ENCODE measurements at regions not wholly inside any gene's neighbourhood (a gene's known extent, or its start where the extent isn't known, plus 50 kb on each side); places are given as distances from the start of the nearest gene placed in this dataset.
"Not testable (repeated sequence)": the region's sequence is repeated elsewhere in the genome, so short reads cannot be mapped to it uniquely, and the experiment has no call there.

DNA sequence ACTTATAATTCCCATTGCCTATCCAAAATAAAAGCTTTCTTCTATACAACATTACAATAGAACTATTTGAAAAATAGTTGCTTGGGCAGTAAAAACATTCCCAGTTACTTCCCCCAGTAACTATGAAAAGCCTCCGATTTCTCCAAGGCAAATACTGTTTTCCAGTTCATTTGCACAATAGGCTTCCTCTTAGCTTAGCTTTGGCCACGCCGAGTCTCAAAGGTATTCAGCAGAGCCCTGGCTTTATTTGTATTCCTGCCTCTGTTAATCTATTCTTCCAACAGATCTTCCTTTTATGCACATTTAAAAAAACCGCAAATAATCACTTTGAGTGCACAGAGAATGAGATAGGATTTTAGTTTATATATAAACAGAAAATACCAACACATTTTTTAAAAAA lies 836.8 kb upstream of the VRK2 start:
- no peak for DNase-seq
- H3K36me3 ChIP-seq (ENCODE audit: control insufficient read depth in 2 of 3, insufficient read depth in 3 of 3, low read length in 3 of 3) = no peaks in the 10 kb centered on the region
- TF ChIP-seq, protein P1, sequence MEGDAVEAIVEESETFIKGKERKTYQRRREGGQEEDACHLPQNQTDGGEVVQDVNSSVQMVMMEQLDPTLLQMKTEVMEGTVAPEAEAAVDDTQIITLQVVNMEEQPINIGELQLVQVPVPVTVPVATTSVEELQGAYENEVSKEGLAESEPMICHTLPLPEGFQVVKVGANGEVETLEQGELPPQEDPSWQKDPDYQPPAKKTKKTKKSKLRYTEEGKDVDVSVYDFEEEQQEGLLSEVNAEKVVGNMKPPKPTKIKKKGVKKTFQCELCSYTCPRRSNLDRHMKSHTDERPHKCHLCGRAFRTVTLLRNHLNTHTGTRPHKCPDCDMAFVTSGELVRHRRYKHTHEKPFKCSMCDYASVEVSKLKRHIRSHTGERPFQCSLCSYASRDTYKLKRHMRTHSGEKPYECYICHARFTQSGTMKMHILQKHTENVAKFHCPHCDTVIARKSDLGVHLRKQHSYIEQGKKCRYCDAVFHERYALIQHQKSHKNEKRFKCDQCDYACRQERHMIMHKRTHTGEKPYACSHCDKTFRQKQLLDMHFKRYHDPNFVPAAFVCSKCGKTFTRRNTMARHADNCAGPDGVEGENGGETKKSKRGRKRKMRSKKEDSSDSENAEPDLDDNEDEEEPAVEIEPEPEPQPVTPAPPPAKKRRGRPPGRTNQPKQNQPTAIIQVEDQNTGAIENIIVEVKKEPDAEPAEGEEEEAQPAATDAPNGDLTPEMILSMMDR (IDR thresholded peaks at IDR 0.05; ENCODE audit: borderline replicate concordance, extremely low read depth, insufficient read depth) = no peak
- H3K9ac ChIP-seq (ENCODE audit: low read length in 3 of 3) = no peak overlapping the region
- no peak for FAIRE-seq
- H3K4me1 ChIP-seq (ENCODE audit: control insufficient read depth in 2 of 3, insufficient read depth in 2 of 3, low read depth in 1 of 3, low read length in 3 of 3) = no peaks in the 10 kb centered on the region
- no peaks in the 10 kb centered on the region for H3K27me3 ChIP-seq (ENCODE audit: control insufficient read depth, insufficient read depth, low read length)
- no peaks in the 10 kb centered on the region for H3K9me3 ChIP-seq (ENCODE audit: control insufficient read depth in 2 of 3, insufficient read depth in 1 of 3, low read length in 3 of 3)
- H3K4me3 ChIP-seq (ENCODE audit: low read length in 3 of 3) = no peak overlapping the region
- intact Hi-C loops (cut with DNase I) = no loop called here
- H3K27ac ChIP-seq (ENCODE audit: low read depth in 2 of 2, low read length in 2 of 2) = no peak overlapping the region

- FAIRE-seq (no peak), DNase-seq (no peak)
- Histone ChIP-seq H3K4me1 (ENCODE audit: control insufficient read depth in 2 of 3, insufficient read depth in 2 of 3, low read depth in 1 of 3, low read length in 3 of 3) (no peaks in the 10 kb centered on the region), H3K9ac (ENCODE audit: low read length in 3 of 3) (no peak overlapping the region), H3K9me3 (ENCODE audit: control insufficient read depth in 2 of 3, insufficient read depth in 1 of 3, low read length in 3 of 3) (no peaks in the 10 kb centered on the region), H3K4me3 (ENCODE audit: low read length in 3 of 3) (no peak overlapping the region), H3K27ac (ENCODE audit: low read depth in 2 of 2, low read length in 2 of 2) (no peak overlapping the region), H3K36me3 (ENCODE audit: control insufficient read depth in 2 of 3, insufficient read depth in 3 of 3, low read length in 3 of 3) (no peaks in the 10 kb centered on the region), H3K27me3 (ENCODE audit: control insufficient read depth, insufficient read depth, low read length) (no peaks in the 10 kb centered on the region)
- intact Hi-C loops (cut with DNase I) = no loop called here
- TF ChIP-seq, protein P1 (IDR thresholded peaks at IDR 0.05; ENCODE audit: borderline replicate concordance, extremely low read depth, insufficient read depth) = no peak
Observed at GRCh38 chr2:57210855-57211254, 835.8 kb upstream of the VRK2 start.

DNA sequence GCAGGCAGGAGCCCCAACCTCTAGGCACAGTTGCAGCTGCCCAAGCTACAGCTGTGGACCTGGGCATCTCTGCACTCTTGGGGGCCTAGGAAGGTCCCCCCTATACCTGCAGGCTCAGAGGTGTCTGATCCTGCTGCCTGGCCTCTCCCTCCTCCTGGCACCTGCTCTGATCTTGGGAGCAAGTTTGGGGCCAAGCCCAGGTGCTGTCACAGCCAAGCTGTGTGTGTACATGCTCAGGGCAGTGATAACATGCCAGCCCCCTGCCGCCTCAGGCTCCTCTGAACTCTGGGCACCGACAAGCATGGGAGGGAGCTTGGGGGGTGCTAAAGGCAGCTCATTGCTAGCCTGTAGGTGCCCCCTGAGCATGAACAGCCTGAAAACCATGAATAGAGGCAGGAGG lies 829.6 kb upstream of the VRK2 start:
- Histone ChIP-seq H3K27me3 (ENCODE audit: control insufficient read depth, insufficient read depth, low read length) (no peaks in the 10 kb centered on the region), H3K4me1 (ENCODE audit: control insufficient read depth in 2 of 3, insufficient read depth in 2 of 3, low read depth in 1 of 3, low read length in 3 of 3) (no peaks in the 10 kb centered on the region), H3K9ac (ENCODE audit: low read length in 3 of 3) (no peak overlapping the region), H3K27ac (ENCODE audit: low read depth in 2 of 2, low read length in 2 of 2) (no peak overlapping the region), H3K36me3 (ENCODE audit: control insufficient read depth in 2 of 3, insufficient read depth in 3 of 3, low read length in 3 of 3) (no peaks in the 10 kb centered on the region), H3K4me3 (ENCODE audit: low read length in 3 of 3) (no peak overlapping the region), H3K9me3 (ENCODE audit: control insufficient read depth in 2 of 3, insufficient read depth in 1 of 3, low read length in 3 of 3) (peaks cover 0 to 15% (median 2%) of the 10 kb centered on the region in 3 donors)
- DNase-seq (peak in 1 of 5 donors; percentile 48), FAIRE-seq (no peak)
- TF ChIP-seq, protein P1 (IDR thresholded peaks at IDR 0.05; ENCODE audit: borderline replicate concordance, extremely low read depth, insufficient read depth) = no peak
- intact Hi-C loops (cut with DNase I) = no loop called here

- no peaks in the 10 kb centered on the region for H3K27me3 ChIP-seq (ENCODE audit: control insufficient read depth, insufficient read depth, low read length)
- no peaks in the 10 kb centered on the region for H3K36me3 ChIP-seq (ENCODE audit: control insufficient read depth in 2 of 3, insufficient read depth in 3 of 3, low read length in 3 of 3)
- no peak overlapping the region for H3K9ac ChIP-seq (ENCODE audit: low read length in 3 of 3)
- intact Hi-C loops (cut with DNase I) = no loop called here
- no peaks in the 10 kb centered on the region for H3K4me1 ChIP-seq (ENCODE audit: control insufficient read depth in 2 of 3, insufficient read depth in 2 of 3, low read depth in 1 of 3, low read length in 3 of 3)
- TF ChIP-seq, protein P1 (IDR thresholded peaks at IDR 0.05; ENCODE audit: borderline replicate concordance, extremely low read depth, insufficient read depth) = no peak
- H3K27ac ChIP-seq (ENCODE audit: low read depth in 2 of 2, low read length in 2 of 2) = no peak overlapping the region
- no peak overlapping the region for H3K4me3 ChIP-seq (ENCODE audit: low read length in 3 of 3)
- DNase-seq (peak in 1 of 5 donors; percentile 40), FAIRE-seq (no peak)
- H3K9me3 ChIP-seq (ENCODE audit: control insufficient read depth in 2 of 3, insufficient read depth in 1 of 3, low read length in 3 of 3) = peaks cover 0 to 15% (median 2%) of the 10 kb centered on the region in 3 donors
Observed at GRCh38 chr2:57218206-57218605, 828.4 kb upstream of the VRK2 start.

DNA sequence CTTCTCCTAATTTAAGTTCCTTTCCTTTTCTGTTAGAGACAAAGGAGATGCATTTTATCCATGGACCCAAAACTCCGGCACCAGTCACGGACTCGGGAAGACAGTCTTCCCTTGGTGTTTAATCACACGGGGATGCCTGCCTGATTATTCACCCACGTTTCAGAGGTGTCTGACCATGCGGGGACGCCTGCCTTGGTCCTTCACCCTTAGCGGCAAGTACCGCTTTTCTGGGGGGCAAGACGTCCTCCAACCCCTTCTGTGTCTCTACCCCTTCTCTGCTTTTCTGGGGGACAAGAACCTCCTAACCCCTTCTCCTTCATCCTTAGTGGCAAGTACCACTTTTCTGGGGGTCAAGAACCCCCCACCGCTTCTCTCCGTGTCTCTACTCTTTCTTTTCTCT lies 816.9 kb upstream of the VRK2 start:
- H3K27me3 ChIP-seq (ENCODE audit: control insufficient read depth, insufficient read depth, low read length); H3K9ac ChIP-seq (ENCODE audit: low read length in 3 of 3); H3K36me3 ChIP-seq (ENCODE audit: control insufficient read depth in 2 of 3, insufficient read depth in 3 of 3, low read length in 3 of 3); H3K4me1 ChIP-seq (ENCODE audit: control insufficient read depth in 2 of 3, insufficient read depth in 2 of 3, low read depth in 1 of 3, low read length in 3 of 3); H3K27ac ChIP-seq (ENCODE audit: low read depth in 2 of 2, low read length in 2 of 2); FAIRE-seq; intact Hi-C loops (cut with DNase I); H3K4me3 ChIP-seq (ENCODE audit: low read length in 3 of 3); H3K9me3 ChIP-seq (ENCODE audit: control insufficient read depth in 2 of 3, insufficient read depth in 1 of 3, low read length in 3 of 3): not testable (repeated sequence)
- DNase-seq = peak in 1 of 5 donors; percentile 1

- H3K27me3 ChIP-seq (ENCODE audit: control insufficient read depth, insufficient read depth, low read length); H3K9me3 ChIP-seq (ENCODE audit: control insufficient read depth in 2 of 3, insufficient read depth in 1 of 3, low read length in 3 of 3); H3K27ac ChIP-seq (ENCODE audit: low read depth in 2 of 2, low read length in 2 of 2); H3K4me3 ChIP-seq (ENCODE audit: low read length in 3 of 3); H3K36me3 ChIP-seq (ENCODE audit: control insufficient read depth in 2 of 3, insufficient read depth in 3 of 3, low read length in 3 of 3); FAIRE-seq; H3K4me1 ChIP-seq (ENCODE audit: control insufficient read depth in 2 of 3, insufficient read depth in 2 of 3, low read depth in 1 of 3, low read length in 3 of 3); H3K9ac ChIP-seq (ENCODE audit: low read length in 3 of 3); DNase-seq; intact Hi-C loops (cut with DNase I): not testable (repeated sequence)
Observed at GRCh38 chr2:57232341-57232740, 814.3 kb upstream of the VRK2 start.

Data from kidney (tissue), 13 donors.